ENCODE measurements at regions not wholly inside any gene's neighbourhood (a gene's known extent, or its start where the extent isn't known, plus 50 kb on each side); places are given as distances from the start of the nearest gene placed in this dataset.

DNA sequence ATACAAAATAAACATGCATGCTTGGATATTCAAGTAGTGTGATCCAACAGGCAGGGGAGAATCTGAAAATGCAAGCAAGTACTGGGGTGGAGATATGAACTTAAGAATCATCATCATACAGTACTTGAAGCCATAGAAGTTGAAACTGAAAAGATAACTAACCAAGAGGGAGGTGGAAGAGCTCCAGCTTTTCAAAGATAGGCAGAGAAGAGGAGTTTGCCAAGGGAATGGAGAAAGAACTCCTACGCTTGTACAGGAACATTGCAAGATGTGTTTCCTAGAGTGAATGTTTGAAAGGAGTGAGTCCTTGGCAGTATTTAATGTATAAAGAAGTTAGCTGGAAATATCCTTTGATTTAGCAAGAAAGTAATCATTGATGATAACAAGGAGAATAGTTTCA, 106.2 kb upstream of the FRMPD4 start:
- no peak for DNase-seq (ENCODE audit: low read depth in 2 of 2)
- Histone ChIP-seq H3K27ac (ENCODE audit: insufficient read depth, low read length) (no peak overlapping the region), H3K79me2 (ENCODE audit: control insufficient read depth, insufficient read depth, low read length) (no peaks in the 10 kb centered on the region), H3K4me1 (ENCODE audit: control insufficient read depth, extremely low read depth, insufficient read depth, low read length) (no peaks in the 10 kb centered on the region), H2AFZ (ENCODE audit: low read length) (no peak overlapping the region), H3K36me3 (ENCODE audit: control insufficient read depth, insufficient read depth, low read length) (no peaks in the 10 kb centered on the region), H3K27me3 (ENCODE audit: control insufficient read depth, insufficient read depth, low read length) (no peaks in the 10 kb centered on the region), H4K20me1 (ENCODE audit: control insufficient read depth, extremely low read depth, insufficient read depth, low read length) (no peaks in the 10 kb centered on the region), H3K4me2 (ENCODE audit: extremely low read depth, insufficient read depth, low read length) (no peak overlapping the region), H3K9me3 (ENCODE audit: control insufficient read depth, insufficient read depth, low read depth, low read length) (no peaks in the 10 kb centered on the region), H3K4me3 (replicated peaks in 1 of 4; ENCODE audit: control extremely low read depth in 1 of 4, insufficient read depth in 1 of 4, low read depth in 3 of 4, low read length in 4 of 4) (no peak overlapping the region), H3K9ac (ENCODE audit: insufficient read depth, low read length) (no peak overlapping the region)
- TF ChIP-seq, protein P1, sequence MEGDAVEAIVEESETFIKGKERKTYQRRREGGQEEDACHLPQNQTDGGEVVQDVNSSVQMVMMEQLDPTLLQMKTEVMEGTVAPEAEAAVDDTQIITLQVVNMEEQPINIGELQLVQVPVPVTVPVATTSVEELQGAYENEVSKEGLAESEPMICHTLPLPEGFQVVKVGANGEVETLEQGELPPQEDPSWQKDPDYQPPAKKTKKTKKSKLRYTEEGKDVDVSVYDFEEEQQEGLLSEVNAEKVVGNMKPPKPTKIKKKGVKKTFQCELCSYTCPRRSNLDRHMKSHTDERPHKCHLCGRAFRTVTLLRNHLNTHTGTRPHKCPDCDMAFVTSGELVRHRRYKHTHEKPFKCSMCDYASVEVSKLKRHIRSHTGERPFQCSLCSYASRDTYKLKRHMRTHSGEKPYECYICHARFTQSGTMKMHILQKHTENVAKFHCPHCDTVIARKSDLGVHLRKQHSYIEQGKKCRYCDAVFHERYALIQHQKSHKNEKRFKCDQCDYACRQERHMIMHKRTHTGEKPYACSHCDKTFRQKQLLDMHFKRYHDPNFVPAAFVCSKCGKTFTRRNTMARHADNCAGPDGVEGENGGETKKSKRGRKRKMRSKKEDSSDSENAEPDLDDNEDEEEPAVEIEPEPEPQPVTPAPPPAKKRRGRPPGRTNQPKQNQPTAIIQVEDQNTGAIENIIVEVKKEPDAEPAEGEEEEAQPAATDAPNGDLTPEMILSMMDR (conservative IDR thresholded peaks at IDR 0.05 in 1 of 2, IDR thresholded peaks at IDR 0.05 in 1 of 2; ENCODE audit: low read depth in 1 of 2, low read length in 2 of 2): no peak
- TF ChIP-seq EZH2 (IDR thresholded peaks at IDR 0.05; ENCODE audit: low read length, missing control alignments): no peak

GRCh38 chrX:12034741-12035140, 103.5 kb upstream of the FRMPD4 start:
- Histone ChIP-seq H3K4me2 (ENCODE audit: extremely low read depth, insufficient read depth, low read length) (no peak overlapping the region), H3K27me3 (ENCODE audit: control insufficient read depth, insufficient read depth, low read length) (no peaks in the 10 kb centered on the region), H3K79me2 (ENCODE audit: control insufficient read depth, insufficient read depth, low read length) (no peaks in the 10 kb centered on the region), H3K36me3 (ENCODE audit: control insufficient read depth, insufficient read depth, low read length) (no peaks in the 10 kb centered on the region), H3K9me3 (ENCODE audit: control insufficient read depth, insufficient read depth, low read depth, low read length) (no peaks in the 10 kb centered on the region), H2AFZ (ENCODE audit: low read length) (no peak overlapping the region), H3K27ac (ENCODE audit: insufficient read depth, low read length) (no peak overlapping the region), H3K4me3 (replicated peaks in 1 of 4; ENCODE audit: control extremely low read depth in 1 of 4, insufficient read depth in 1 of 4, low read depth in 3 of 4, low read length in 4 of 4) (no peak overlapping the region), H3K4me1 (ENCODE audit: control insufficient read depth, extremely low read depth, insufficient read depth, low read length) (no peaks in the 10 kb centered on the region), H4K20me1 (ENCODE audit: control insufficient read depth, extremely low read depth, insufficient read depth, low read length) (no peaks in the 10 kb centered on the region), H3K9ac (ENCODE audit: insufficient read depth, low read length) (no peak overlapping the region)
- no peak for DNase-seq (ENCODE audit: low read depth in 2 of 2)
- TF ChIP-seq EZH2 (IDR thresholded peaks at IDR 0.05; ENCODE audit: low read length, missing control alignments): no peak
- TF ChIP-seq, protein P1 (conservative IDR thresholded peaks at IDR 0.05 in 1 of 2, IDR thresholded peaks at IDR 0.05 in 1 of 2; ENCODE audit: low read depth in 1 of 2, low read length in 2 of 2): no peak

GRCh38 chrX:12042615-12043014, 95.7 kb upstream of the FRMPD4 start:
- no peaks in the 10 kb centered on the region for H3K9me3 ChIP-seq (ENCODE audit: control insufficient read depth, insufficient read depth, low read depth, low read length)
- H3K79me2 ChIP-seq (ENCODE audit: control insufficient read depth, insufficient read depth, low read length): no peaks in the 10 kb centered on the region
- no peaks in the 10 kb centered on the region for H4K20me1 ChIP-seq (ENCODE audit: control insufficient read depth, extremely low read depth, insufficient read depth, low read length)
- no peak overlapping the region for H2AFZ ChIP-seq (ENCODE audit: low read length)
- no peak overlapping the region for H3K9ac ChIP-seq (ENCODE audit: insufficient read depth, low read length)
- no peak overlapping the region for H3K4me3 ChIP-seq (replicated peaks in 1 of 4; ENCODE audit: control extremely low read depth in 1 of 4, insufficient read depth in 1 of 4, low read depth in 3 of 4, low read length in 4 of 4)
- H3K27me3 ChIP-seq (ENCODE audit: control insufficient read depth, insufficient read depth, low read length): no peaks in the 10 kb centered on the region
- H3K4me2 ChIP-seq (ENCODE audit: extremely low read depth, insufficient read depth, low read length): no peak overlapping the region
- H3K36me3 ChIP-seq (ENCODE audit: control insufficient read depth, insufficient read depth, low read length): no peaks in the 10 kb centered on the region
- DNase-seq (ENCODE audit: low read depth in 2 of 2): no peak
- TF ChIP-seq EZH2 (IDR thresholded peaks at IDR 0.05; ENCODE audit: low read length, missing control alignments): no peak
- TF ChIP-seq, protein P1 (conservative IDR thresholded peaks at IDR 0.05 in 1 of 2, IDR thresholded peaks at IDR 0.05 in 1 of 2; ENCODE audit: low read depth in 1 of 2, low read length in 2 of 2): no peak
- H3K4me1 ChIP-seq (ENCODE audit: control insufficient read depth, extremely low read depth, insufficient read depth, low read length): no peaks in the 10 kb centered on the region
- no peak overlapping the region for H3K27ac ChIP-seq (ENCODE audit: insufficient read depth, low read length)

All from fibroblast of lung (primary cell).